GDM1 (cell line): ENCODE measurements at regions not wholly inside any gene's neighbourhood (a gene's known extent, or its start where the extent isn't known, plus 50 kb on each side); places are given as distances from the start of the nearest gene placed in this dataset.
"Not testable (repeated sequence)": the region's sequence is repeated elsewhere in the genome, so short reads cannot be mapped to it uniquely, and the experiment has no call there.

Source experiments
- DNase-seq: peaks from one replicate; lab custom pipeline; 2025; lab: John Stamatoyannopoulos, UW

- not testable (repeated sequence) for DNase-seq
Observed at GRCh38 chr20:25987928-25988560, 291.4 kb upstream of the ZNF337 start.

GRCh38 chr20:25987073-25987927 lies 290.6 kb upstream of the ZNF337 start:
- DNase-seq, result no peak

GRCh38 chr20:25985597-25985996 lies 288.9 kb upstream of the ZNF337 start:
- no peak for DNase-seq

GRCh38 chr20:25984933-25985332 lies 288.3 kb upstream of the ZNF337 start:
- DNase-seq, result no peak

GRCh38 chr20:25982701-25983100 lies 286.0 kb upstream of the ZNF337 start:
- DNase-seq, result not testable (repeated sequence)

GRCh38 chr20:25978450-25979190 lies 282.0 kb upstream of the ZNF337 start:
- not testable (repeated sequence) for DNase-seq

- DNase-seq, result not testable (repeated sequence)
Observed at GRCh38 chr20:25975816-25976215, 279.2 kb upstream of the ZNF337 start.

GRCh38 chr20:25965203-25965602 lies 268.6 kb upstream of the ZNF337 start:
- DNase-seq, result not testable (repeated sequence)

GRCh38 chr20:25953876-25954275 lies 257.2 kb upstream of the ZNF337 start:
- not testable (repeated sequence) for DNase-seq

GRCh38 chr20:25935230-25935629 lies 238.6 kb upstream of the ZNF337 start:
- not testable (repeated sequence) for DNase-seq

- peak; percentile 2 for DNase-seq
Observed at GRCh38 chr20:25932806-25933205, 236.2 kb upstream of the ZNF337 start.

GRCh38 chr20:25932170-25932569 lies 235.5 kb upstream of the ZNF337 start:
- DNase-seq, result not testable (repeated sequence)

- not testable (repeated sequence) for DNase-seq
Observed at GRCh38 chr20:25902321-25902720, 205.7 kb upstream of the ZNF337 start.

GRCh38 chr20:25898663-25899062 lies 202.0 kb upstream of the ZNF337 start:
- DNase-seq, result not testable (repeated sequence)

- not testable (repeated sequence) for DNase-seq
Observed at GRCh38 chr20:25879096-25879495, 182.4 kb upstream of the ZNF337 start.

GRCh38 chr20:25868650-25868979 lies 172.0 kb upstream of the ZNF337 start:
- DNase-seq, result not testable (repeated sequence)

- no peak for DNase-seq
Observed at GRCh38 chr20:25867776-25868649, 171.4 kb upstream of the ZNF337 start.

GRCh38 chr20:25867015-25867775 lies 170.5 kb upstream of the ZNF337 start:
- not testable (repeated sequence) for DNase-seq

- no peak for DNase-seq
Observed at GRCh38 chr20:25865715-25866656, 169.3 kb upstream of the ZNF337 start.
